SK-N-SH treated with all-trans-retinoic acid at 6 μM for 48 hours (cell line): ENCODE measurements at regions not wholly inside any gene's neighbourhood (a gene's known extent, or its start where the extent isn't known, plus 50 kb on each side); places are given as distances from the start of the nearest gene placed in this dataset.

Source experiments
- ATAC-seq: fragments of 200-7000 bp; cut with Tn5 transposase; 3 replicates; pipeline ENCODE4 v1.9.1; 2020; ENCODE audit warnings: mild to moderate bottlenecking, moderate library complexity
- ARNTL ChIP-seq: fragments of 450-650 bp; formaldehyde crosslinking; IDR thresholded peaks from 2 replicates; pipeline ENCODE4 v1.5.0; 2020; ENCODE audit warnings: low read depth, mild to moderate bottlenecking, moderate library complexity, borderline replicate concordance
- BACH2 ChIP-seq: fragments of 250-450 bp; sonication (Bioruptor Pico); IDR thresholded peaks from 2 replicates; pipeline ENCODE4 v1.9.0; 2021; ENCODE audit warnings: mild to moderate bottlenecking, borderline replicate concordance
- CSDC2 ChIP-seq: fragments of 250-450 bp; sonication (Bioruptor Pico); IDR thresholded peaks from 2 replicates; pipeline ENCODE4 v1.5.0; 2020; ENCODE audit warnings: mild to moderate bottlenecking, moderate library complexity
- ESRRG ChIP-seq: fragments of 250-450 bp; sonication (Bioruptor Pico); IDR thresholded peaks from 2 replicates; pipeline ENCODE4 v1.6.1; 2021; ENCODE audit warnings: mild to moderate bottlenecking
- GLIS3 ChIP-seq: fragments of 250-450 bp; sonication (Bioruptor Pico); IDR thresholded peaks from 2 replicates; pipeline ENCODE4 v1.5.0; 2020; ENCODE audit warnings: mild to moderate bottlenecking, moderate library complexity
- ISL1 ChIP-seq: fragments of 250-450 bp; sonication (Bioruptor Pico); IDR thresholded peaks from 2 replicates; pipeline ENCODE4 v2.1.2; 2022; ENCODE audit warnings: mild to moderate bottlenecking, moderate library complexity
- OSR1 ChIP-seq: fragments of 250-450 bp; sonication (Bioruptor Pico); IDR thresholded peaks from 2 replicates; pipeline ENCODE4 v1.8.0; 2022; ENCODE audit warnings: moderate library complexity, mild to moderate bottlenecking, inconsistent platforms
- RARB ChIP-seq: fragments of 250-450 bp; sonication (Bioruptor Pico); IDR thresholded peaks from 2 replicates; pipeline ENCODE4 v1.8.0; 2021; ENCODE audit warnings: mild to moderate bottlenecking, moderate library complexity
- SNAI2 ChIP-seq: fragments of 250-450 bp; sonication (Bioruptor Pico); IDR thresholded peaks from 2 replicates; pipeline ENCODE4 v1.5.0; 2020; ENCODE audit warnings: mild to moderate bottlenecking, moderate library complexity
- TOX ChIP-seq: fragments of 250-450 bp; sonication (Bioruptor Pico); IDR thresholded peaks from 2 replicates; pipeline ENCODE4 v1.8.0; 2021; ENCODE audit warnings: mild to moderate bottlenecking, moderate library complexity, borderline replicate concordance
- ZFP3 ChIP-seq: fragments of 250-450 bp; sonication (Bioruptor Pico); IDR thresholded peaks from 2 replicates; pipeline ENCODE4 v1.5.0; 2020; ENCODE audit warnings: mild to moderate bottlenecking, moderate library complexity
- ZFP30 ChIP-seq: fragments of 450-650 bp; formaldehyde crosslinking; IDR thresholded peaks from 2 replicates; pipeline ENCODE4 v1.5.0; 2022; ENCODE audit warnings: mild to moderate bottlenecking, moderate library complexity
- ZNF565 ChIP-seq: fragments of 450-650 bp; formaldehyde crosslinking; conservative IDR thresholded peaks from 2 replicates; pipeline ENCODE4 v1.5.0; 2020; ENCODE audit warnings: low read depth, mild to moderate bottlenecking, moderate library complexity
- ZNF70 ChIP-seq: fragments of 450-650 bp; formaldehyde crosslinking; IDR thresholded peaks from 2 replicates; pipeline ENCODE4 v1.5.0; 2020; ENCODE audit warnings: mild to moderate bottlenecking, moderate library complexity
- ZNF8 ChIP-seq: fragments of 450-650 bp; formaldehyde crosslinking; IDR thresholded peaks from 2 replicates; pipeline ENCODE4 v1.5.0; 2020; ENCODE audit warnings: mild to moderate bottlenecking, moderate library complexity
- TF ChIP-seq, protein P1 (sequence below): fragments of 250-450 bp; sonication (Bioruptor Pico); IDR thresholded peaks from 2 replicates; pipeline ENCODE4 v1.5.1; 2021; ENCODE audit warnings: mild to moderate bottlenecking, moderate library complexity
- TF ChIP-seq, protein P2 (sequence below): fragments of 250-450 bp; sonication (Bioruptor Pico); IDR thresholded peaks from 2 replicates; pipeline ENCODE4 v1.5.1; 2020; ENCODE audit warnings: low read depth, mild to moderate bottlenecking, moderate library complexity
- TF ChIP-seq, protein P3 (sequence below): fragments of 250-450 bp; sonication (Bioruptor Pico); IDR thresholded peaks from 2 replicates; pipeline ENCODE4 v1.8.0; 2020; ENCODE audit warnings: mild to moderate bottlenecking, moderate library complexity, borderline replicate concordance

DNA sequence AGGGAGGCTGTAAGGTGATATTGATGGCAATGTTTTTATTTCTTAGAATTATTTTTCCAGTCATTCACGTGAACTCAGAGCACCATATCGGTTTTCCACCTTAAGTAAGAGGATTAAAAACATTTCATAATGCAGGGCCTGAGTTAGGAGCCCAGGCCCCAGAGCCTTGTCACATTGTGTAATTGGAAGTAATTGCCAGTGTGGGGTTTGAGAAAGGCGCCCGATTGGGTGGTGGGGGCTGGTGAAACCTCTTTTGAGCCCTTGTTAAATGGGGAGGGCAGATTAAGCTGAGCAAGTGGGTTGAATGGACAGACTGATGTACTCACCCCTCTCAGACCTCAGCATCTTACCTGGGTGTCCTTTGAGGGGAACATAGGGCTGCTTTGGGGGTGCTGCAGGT lies 116.7 kb upstream of the PITX1 start:
- TF ChIP-seq CSDC2 (CRISPR knock-in tag) = no peak
- no peak for TF ChIP-seq ZFP30 (CRISPR knock-in tag)
- no peak for TF ChIP-seq ZNF70 (CRISPR knock-in tag)
- no peak for TF ChIP-seq ARNTL (CRISPR knock-in tag)
- TF ChIP-seq, protein P1, sequence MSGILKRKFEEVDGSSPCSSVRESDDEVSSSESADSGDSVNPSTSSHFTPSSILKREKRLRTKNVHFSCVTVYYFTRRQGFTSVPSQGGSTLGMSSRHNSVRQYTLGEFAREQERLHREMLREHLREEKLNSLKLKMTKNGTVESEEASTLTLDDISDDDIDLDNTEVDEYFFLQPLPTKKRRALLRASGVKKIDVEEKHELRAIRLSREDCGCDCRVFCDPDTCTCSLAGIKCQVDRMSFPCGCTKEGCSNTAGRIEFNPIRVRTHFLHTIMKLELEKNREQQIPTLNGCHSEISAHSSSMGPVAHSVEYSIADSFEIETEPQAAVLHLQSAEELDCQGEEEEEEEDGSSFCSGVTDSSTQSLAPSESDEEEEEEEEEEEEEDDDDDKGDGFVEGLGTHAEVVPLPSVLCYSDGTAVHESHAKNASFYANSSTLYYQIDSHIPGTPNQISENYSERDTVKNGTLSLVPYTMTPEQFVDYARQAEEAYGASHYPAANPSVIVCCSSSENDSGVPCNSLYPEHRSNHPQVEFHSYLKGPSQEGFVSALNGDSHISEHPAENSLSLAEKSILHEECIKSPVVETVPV (CRISPR knock-in tag) = no peak
- no peak for TF ChIP-seq BACH2 (CRISPR knock-in tag)
- TF ChIP-seq GLIS3 = no peak
- no peak for TF ChIP-seq ESRRG (CRISPR knock-in tag)
- TF ChIP-seq ZNF8 (CRISPR knock-in tag) = no peak
- no peak for TF ChIP-seq ZNF565 (CRISPR knock-in tag)
- TF ChIP-seq OSR1 (CRISPR knock-in tag) = no peak
- TF ChIP-seq, protein P2, sequence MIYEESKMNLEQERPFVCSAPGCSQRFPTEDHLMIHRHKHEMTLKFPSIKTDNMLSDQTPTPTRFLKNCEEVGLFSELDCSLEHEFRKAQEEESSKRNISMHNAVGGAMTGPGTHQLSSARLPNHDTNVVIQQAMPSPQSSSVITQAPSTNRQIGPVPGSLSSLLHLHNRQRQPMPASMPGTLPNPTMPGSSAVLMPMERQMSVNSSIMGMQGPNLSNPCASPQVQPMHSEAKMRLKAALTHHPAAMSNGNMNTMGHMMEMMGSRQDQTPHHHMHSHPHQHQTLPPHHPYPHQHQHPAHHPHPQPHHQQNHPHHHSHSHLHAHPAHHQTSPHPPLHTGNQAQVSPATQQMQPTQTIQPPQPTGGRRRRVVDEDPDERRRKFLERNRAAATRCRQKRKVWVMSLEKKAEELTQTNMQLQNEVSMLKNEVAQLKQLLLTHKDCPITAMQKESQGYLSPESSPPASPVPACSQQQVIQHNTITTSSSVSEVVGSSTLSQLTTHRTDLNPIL (CRISPR knock-in tag) = no peak
- TF ChIP-seq, protein P3, sequence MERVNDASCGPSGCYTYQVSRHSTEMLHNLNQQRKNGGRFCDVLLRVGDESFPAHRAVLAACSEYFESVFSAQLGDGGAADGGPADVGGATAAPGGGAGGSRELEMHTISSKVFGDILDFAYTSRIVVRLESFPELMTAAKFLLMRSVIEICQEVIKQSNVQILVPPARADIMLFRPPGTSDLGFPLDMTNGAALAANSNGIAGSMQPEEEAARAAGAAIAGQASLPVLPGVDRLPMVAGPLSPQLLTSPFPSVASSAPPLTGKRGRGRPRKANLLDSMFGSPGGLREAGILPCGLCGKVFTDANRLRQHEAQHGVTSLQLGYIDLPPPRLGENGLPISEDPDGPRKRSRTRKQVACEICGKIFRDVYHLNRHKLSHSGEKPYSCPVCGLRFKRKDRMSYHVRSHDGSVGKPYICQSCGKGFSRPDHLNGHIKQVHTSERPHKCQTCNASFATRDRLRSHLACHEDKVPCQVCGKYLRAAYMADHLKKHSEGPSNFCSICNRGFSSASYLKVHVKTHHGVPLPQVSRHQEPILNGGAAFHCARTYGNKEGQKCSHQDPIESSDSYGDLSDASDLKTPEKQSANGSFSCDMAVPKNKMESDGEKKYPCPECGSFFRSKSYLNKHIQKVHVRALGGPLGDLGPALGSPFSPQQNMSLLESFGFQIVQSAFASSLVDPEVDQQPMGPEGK = no peak
- TF ChIP-seq ZFP3 (CRISPR knock-in tag) = no peak
- no peak for TF ChIP-seq RARB (CRISPR knock-in tag)
- no peak for TF ChIP-seq SNAI2 (CRISPR knock-in tag)
- no peak for TF ChIP-seq TOX (CRISPR knock-in tag)
- no peak for TF ChIP-seq ISL1 (CRISPR knock-in tag)
- TF ChIP-seq, all 23 proteins: peak for 0
- no peak for ATAC-seq

DNA sequence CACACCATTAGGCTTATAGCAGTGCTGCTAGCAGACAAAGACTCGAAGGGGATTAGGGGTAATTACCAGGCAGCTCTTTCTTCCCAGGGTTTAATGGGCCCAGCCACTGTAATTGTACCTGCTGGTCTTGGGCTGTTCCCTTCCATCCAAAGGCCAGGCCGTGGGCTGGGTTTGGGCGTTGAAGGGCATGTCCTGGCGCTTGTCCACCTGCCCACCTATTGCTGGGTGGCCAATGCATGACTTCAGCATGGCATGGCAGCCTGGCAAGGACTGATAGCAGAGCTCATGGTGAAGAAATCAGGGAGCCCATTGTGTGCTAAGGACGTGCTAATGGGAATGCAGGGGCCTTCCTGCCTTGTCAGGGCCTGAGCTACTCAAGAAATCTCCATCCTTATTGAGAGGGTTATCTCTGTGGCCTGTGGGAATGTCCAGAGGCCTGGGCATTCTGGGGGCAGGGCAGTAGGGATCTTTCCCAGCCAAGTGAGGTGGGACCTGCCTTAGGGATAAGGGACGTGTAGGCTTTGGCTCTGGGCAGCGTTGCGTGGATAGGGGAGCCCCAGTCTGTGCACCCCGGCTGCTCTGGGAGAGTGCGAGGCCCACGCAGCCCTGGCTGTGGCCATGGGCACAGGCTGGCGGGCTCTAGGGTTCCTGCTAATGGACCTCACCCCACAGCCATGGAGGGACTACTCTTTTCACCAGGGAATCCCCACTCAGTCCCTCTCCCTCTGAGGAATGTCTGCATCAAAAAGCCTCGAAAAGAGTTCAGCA lies 116.1 kb upstream of the PITX1 start:
- no peak for ATAC-seq
- TF ChIP-seq RARB (CRISPR knock-in tag) = no peak
- TF ChIP-seq BACH2 (CRISPR knock-in tag) = no peak
- TF ChIP-seq, protein P3 = no peak
- TF ChIP-seq, protein P1 (CRISPR knock-in tag) = no peak
- TF ChIP-seq ZFP30 (CRISPR knock-in tag) = no peak

DNA sequence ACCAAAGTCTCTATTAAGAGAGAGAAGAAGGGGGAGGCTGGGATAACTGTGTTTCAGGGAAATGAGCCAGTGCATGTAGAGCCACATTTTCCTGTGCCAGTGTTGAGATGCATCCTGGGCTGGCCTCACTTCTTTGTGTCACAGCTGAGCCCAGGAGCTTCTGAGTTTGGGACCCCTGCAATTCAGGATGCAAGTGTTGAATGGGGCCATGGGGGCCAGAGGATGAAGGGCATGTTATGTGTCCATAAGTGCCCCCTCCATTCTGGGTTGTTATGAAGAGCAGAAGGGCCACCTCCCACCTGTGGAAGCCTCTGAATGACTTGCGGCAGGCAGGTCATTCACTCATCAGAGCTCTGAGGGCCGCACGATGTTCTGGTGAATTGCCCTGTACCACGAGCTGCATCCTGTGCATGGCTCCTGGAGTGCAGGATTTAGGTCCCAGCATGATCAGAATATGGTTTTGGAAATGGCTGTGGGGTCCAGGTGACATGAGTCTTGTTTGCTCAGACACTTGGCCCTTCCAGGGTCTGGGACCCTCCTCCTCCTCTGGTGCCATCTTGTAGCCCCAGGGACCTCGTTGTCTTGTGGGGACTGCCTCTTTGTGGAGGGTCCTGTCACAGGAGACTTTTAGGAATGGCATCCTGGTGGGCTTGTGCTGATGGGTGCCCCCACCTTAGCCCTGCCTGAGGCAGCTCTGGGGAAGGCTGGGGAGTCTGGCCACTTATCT lies 115.4 kb upstream of the PITX1 start:
- no peak for TF ChIP-seq ZNF565 (CRISPR knock-in tag)
- ATAC-seq = no peak
